ENCODE measurements at regions not wholly inside any gene's neighbourhood (a gene's known extent, or its start where the extent isn't known, plus 50 kb on each side); places are given as distances from the start of the nearest gene placed in this dataset.
A peak's percentile ranks its signal among the peaks of the same experiment; 100 is the strongest.

DNA sequence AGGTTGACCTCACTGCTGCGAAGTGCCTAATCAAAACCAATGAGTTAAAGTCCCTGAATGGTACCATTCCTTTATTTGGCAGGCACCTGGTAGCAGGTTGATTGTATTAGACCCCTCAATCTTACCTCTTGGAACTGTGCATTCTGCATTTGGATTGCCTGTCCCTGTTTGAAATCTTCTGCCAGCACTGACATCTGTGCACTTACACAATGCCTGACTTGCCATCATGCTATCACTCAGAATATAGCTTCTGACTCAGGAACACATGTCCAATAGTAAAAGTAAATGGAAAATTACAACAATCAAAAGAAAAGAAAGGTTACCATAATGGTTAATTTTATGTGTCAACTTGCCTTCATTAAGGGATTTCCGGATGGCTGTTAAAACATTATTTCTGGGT is 366.0 kb upstream of the PDGFD start:
- DNase-seq (ENCODE audit: low spot score), result no peak

DNA sequence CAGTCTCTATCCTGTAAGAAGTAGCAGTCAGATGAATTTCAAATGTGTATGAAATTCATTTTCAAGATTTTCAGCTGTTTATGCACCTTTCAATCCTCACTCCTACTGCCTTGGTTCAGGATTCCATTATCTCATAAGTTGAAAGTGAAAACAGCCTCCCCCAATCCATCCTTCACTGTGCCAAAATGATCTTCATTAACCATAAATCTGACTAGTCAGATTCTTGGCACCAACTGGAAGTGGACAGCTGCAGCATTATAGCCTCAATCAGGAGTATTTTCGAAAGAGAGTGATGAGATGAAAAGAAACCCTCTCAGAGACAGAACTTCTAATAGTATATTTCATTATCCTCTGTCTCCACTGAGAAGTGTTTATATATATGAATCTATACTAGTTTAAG is 365.3 kb upstream of the PDGFD start:
- no peak for DNase-seq (ENCODE audit: low spot score)

DNA sequence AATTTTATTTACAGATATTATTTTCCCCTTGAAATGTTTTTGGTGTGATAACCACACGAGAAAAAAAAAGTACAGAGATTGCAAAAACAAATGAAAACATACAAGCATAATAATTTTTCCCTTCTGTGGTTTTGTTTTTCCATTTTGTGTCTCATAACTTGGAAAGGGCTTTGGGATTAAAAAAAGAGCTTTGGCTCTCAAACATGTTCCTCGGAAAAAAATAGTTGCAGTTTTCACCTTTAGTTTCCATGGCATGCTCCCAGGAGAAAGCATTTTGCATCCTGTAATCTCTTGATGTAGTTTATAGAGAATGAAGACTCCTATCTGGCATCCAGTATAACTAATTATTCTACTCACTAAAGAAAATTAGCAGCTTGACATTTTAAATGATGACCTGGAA is 362.1 kb upstream of the PDGFD start:
- DNase-seq (ENCODE audit: low spot score), result no peak

DNA sequence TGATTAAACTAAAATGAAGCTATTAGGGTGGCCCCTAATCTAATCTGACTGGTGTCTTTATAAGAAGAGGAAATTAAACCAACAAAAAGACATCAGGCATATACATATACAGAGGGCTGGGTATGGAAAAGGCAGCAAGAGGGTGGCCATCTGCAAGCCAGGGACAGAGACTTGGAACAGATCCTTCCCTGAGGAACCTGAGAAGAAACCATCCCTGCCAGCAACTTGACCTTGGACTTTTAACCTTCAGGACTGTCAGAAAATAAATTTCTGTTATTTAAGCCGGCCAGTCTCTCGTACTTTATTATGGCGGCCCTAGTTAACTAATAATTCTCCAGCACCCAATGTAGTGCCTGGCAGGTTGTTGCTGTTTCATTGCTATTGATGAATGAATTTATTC is 361.5 kb upstream of the PDGFD start:
- DNase-seq (ENCODE audit: low spot score), result no peak

DNA sequence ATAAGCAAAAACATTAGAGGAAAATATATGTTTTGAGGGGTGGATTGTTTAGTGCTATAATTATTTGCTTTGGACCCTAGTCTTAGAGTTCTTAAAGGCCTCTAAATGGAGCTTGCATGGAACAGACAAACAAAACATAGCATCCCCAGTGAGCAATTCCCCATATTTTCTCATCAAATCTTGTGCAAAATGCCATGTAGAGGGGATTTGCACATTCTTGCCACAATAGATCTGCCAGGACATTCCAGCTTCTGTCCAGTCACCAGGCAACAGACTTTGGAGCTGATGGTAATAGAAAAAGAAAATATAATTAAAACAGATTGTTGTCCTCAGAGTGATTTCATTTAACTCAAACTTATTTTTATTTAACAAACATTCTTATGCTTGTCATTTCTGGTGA is 360.3 kb upstream of the PDGFD start:
- no peak for DNase-seq (ENCODE audit: low spot score)

DNA sequence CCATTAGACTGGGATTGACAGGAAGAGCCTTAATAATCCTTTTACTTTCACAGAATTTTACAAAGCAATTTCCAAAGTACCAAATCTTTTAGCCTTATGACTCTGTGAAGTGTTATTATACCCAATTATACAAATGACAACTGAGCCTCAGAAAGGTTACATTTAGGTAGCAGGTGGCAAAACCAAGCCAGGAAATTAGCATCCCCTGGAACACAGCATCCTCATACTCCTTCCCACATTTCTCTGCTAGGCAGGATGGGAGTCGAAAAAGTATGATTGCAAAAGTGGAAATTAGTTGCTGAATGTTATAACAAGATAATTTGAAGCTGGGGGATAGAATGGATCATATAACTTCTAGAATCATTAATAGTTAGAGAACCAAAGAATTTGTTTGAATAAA is 359.7 kb upstream of the PDGFD start:
- DNase-seq (ENCODE audit: low spot score), result no peak

DNA sequence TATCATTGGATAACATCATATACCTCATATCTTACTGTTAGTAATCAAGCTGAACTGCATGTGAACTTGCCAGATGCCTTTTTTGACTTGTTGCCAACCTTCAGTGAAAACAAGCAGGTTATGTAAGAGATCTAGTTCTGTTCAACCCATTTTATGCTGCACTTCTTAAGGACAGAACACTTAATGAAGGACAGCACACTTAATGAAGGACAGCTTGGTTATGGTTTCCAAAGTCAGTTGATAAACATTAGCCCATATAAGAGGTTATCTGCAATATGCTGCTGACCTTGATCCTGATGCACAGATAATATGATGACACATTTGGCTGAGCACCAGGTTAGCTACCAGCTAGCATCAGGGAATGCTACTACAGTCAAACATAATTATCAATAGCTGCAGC is 358.7 kb upstream of the PDGFD start:
- DNase-seq (ENCODE audit: low spot score), result no peak

DNA sequence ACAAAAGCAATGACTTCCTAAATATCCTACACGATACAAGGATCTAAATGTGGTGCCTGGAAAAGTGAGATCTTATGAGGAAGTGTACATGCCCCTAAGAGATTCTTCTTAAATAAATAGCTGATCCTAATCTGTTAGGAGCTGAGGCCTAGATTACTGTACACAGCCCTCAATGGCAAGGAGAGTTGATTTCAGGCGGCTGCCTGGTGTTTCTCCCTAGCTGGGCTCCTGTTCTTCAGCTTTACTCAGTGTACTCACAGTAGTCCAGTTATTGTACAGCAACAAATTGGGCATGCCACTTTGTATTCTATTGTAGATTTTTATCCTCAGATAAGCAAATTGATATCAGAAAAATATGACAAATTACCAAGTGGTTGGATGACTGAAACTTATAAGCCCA is 358.2 kb upstream of the PDGFD start:
- no peak for DNase-seq (ENCODE audit: low spot score)

DNA sequence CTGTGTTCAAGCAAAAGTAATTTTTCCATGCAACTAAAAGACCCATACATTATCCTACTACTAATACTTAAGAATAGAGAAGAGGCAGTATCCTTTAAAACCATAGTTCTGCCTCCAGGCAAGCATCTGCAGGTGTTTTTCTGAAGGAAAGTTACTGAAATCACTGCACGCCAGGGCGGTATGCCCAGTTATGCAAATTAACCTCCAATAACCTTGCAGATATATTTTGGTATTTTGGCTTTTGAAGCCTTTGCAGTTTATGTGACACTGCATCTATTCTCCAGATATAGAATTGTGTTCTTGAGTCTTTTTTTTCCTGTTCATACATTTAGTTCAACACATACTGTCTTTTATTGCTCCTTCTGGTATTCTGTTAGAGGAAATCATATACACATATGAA is 346.2 kb upstream of the PDGFD start:
- no peak for DNase-seq (ENCODE audit: low spot score)

DNA sequence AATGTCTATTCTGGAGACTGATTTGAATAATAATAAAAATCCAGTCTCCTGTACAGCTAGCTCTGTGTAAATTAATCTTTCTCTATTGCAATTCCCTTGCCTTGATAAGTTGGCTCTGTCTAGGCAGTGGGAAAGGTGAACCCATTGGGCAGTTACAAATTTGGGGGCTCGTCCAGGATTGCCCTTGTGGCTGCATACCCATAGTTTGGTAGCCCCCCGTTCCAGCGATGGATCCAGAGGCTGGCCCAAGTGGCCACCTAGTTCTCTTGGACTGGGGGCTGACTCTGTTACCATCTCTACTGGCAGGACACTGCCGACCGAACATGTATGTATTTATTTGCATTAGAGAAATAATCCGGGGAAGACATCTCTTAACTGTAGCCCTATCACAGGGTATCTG is 326.2 kb upstream of the PDGFD start:
- DNase-seq (ENCODE audit: low spot score), result no peak

DNA sequence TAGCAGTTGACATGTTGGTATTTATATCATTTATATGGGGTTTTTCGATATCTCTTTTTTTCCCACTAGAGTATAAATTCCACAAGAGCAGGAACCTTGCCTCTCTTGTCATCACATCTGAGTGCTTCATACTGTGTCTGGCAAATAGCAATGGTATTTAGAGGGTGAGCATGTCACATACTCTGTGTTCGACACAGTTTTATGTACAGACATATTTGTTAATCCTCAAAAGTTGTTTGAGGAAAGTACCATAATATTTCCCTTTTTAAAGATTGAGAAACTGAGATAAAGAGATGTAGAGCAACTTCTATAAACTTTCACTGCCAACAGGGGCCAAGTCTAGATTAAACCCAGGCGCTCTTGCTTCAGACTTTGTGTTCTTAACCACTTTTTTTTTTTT is 324.6 kb upstream of the PDGFD start:
- no peak for DNase-seq (ENCODE audit: low spot score)

DNA sequence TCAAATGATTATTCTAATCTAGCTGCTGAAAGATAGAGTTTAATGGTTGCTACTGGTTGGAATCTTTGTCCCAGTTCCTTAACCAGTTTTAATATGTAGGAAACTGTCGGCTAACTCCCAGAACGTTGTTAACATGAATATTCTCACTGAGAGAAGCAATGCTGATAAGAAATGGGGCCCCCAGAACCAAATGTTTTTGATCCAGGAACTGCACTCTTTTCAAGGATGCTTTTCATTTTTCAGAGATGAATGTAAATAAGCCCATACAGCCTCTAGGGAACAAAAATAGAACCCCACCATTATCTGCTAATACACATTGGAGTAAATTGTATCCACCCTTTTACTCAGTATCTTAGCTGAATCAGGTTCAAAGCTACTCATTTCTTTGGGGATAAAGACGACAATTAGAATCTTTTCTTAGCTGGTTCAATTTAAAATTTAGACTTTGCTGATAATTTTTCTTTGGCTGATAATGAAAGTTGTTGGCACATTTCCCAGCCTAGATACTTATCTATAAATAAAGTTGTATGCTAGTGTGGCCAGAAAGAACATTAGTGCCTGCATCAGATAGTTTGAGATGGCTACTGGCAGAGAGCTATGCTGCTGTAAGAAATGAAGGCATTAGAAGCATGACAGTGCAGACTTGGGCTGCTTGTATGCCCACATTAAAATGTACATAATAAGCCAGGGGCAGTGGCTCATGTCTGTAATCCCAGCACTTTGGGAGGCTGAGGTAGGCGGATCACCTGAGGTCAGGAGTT is 323.3 kb upstream of the PDGFD start:
- DNase-seq (ENCODE audit: low spot score), result no peak

DNA sequence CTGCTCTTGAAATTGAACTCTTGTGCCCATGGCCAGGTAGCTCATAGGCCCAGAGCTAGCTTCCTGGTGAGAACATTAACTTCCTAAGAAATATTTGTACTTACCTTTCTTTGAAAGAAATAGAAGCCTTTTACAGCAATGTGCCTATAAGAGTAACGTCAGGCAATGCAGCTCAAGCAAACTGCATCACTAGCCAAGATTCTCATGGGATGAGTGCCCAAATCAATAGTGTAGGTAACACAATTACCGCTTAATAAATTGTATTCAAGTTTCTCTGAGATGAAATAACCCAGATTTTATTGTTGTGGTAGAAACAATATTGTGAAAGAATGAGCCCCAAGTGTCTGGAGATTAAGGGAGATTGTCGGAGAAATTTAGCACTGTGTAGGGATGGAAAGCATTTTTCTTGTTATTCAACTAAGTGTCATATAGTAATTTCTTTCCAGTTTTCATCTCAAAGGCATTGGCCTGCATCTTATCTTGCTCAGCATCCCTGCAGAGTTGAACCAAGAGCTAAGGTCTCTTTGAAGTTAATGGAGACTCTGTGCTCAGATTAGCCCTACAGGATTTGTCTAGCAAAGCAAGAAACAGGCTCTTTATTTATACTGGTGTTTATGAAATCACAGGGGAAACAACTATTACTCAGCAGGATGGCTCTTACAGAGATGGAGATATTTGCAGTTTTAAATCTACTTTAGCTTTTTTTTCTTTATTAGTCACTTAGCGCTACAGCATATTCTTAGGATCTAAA is 321.0 kb upstream of the PDGFD start:
- no peak for DNase-seq (ENCODE audit: low spot score)

DNA sequence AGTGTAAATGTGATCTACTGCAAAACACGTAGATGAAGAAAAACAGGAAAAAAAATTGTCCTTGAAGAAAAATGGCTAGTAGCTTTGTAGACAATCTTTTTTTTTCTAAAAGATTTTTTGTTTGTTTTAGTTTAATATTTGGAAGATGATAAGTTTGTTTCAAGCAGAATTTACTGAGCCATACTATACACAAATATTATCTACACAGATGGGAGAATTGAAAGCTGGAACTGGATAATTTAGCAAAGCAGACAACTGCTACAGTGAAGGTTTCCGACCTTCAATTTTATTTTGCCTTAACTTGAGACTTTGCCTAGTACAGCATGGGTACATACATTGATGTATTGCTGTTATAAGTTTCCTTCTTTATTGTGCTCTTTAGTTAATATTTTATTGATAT is 313.0 kb upstream of the PDGFD start:
- DNase-seq (ENCODE audit: low spot score), result no peak

DNA sequence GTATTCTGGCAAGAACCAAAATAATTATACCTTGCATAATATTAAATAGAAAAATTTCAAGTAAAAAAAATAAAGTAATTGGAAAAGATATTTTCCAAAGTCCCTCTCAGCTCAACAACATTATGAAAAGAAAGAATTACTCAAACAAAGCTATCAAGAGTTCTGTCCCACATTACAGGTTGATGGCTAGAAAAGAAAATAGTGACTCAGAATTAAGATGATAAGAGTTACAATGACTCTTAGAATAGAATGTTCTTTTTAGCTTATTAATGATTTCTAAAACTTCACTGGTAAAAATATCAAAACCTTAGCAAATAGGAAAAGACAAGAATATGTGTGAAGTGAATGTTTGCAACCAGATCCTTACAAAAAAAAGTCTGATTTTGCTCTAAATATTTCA is 312.5 kb upstream of the PDGFD start:
- DNase-seq (ENCODE audit: low spot score), result no peak

DNA sequence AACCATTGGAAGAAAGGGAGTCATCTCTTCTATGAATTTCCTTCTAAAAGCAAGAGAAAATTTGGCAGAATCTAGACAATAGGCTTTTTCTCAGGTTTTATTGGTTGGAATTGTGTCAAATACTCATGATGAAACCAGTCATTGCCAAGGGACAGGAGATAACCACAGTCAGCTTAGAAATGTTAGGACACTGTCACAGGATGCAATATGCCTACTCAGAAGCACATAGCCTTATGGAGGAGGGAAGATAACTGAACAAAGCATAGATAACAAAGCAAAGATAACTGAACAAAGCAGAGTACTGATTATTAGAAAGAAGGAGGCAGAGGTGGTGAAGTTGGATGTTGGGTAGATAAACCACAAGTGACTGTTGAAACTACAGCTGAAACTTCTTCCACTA is 303.5 kb upstream of the PDGFD start:
- DNase-seq (ENCODE audit: low spot score), result no peak

DNA sequence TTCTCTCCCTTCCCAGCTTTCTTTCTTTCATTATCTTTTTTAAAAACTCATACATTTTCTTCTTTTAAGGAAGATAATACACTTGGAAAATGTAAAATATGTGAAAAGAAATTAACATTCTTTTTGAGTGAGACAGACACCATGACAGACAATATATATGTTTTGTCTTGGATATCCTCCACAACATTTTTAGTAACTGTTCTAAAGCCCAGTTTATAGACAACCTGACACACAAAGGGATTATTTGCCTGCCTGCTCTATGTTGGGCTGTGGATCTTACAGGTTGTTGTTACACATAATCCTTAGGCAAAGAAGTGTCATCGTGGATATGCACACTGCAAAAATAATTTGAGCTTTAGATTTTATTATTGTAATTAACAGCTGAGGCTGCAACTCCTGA is 301.4 kb upstream of the PDGFD start:
- no peak for DNase-seq (ENCODE audit: low spot score)

DNA sequence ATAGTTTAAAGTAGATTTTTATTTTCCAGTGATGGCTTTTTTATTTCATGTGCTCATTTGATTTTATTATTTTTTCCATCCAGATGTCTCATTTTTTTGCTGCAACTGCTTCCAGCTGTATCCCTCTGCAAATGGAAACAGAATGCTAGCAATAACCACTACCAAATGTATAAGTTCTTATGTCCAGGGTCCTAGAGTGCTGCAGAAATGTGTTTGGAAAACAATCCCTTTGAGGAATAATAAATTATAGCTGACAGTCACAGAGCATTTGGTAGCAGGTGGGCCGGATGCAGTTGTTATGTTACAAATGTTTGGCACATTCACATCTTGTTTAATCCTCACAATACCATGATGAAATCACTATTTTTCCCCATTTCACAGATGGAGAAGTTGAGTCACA is 300.7 kb upstream of the PDGFD start:
- DNase-seq (ENCODE audit: low spot score), result no peak

DNA sequence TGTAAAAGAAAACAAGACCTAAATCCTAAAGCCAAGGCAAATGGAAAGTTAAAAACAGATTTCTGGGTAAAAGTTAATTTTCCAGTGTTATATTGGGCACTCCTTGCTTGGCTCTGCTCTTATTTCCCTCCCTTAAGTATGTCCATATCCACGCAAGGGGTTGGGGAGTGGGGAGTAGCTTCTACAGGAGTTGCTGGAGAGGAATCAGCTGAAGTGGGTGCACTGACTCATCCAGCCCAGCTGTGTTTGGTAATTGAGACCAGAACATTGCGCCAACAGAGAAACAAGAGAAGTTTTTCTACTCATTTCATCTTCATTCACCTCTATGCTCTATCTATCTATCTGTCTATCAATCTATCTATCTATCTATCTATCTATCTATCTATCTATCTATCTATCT is 298.4 kb upstream of the PDGFD start:
- peak; percentile 12 for DNase-seq (ENCODE audit: low spot score)

DNA sequence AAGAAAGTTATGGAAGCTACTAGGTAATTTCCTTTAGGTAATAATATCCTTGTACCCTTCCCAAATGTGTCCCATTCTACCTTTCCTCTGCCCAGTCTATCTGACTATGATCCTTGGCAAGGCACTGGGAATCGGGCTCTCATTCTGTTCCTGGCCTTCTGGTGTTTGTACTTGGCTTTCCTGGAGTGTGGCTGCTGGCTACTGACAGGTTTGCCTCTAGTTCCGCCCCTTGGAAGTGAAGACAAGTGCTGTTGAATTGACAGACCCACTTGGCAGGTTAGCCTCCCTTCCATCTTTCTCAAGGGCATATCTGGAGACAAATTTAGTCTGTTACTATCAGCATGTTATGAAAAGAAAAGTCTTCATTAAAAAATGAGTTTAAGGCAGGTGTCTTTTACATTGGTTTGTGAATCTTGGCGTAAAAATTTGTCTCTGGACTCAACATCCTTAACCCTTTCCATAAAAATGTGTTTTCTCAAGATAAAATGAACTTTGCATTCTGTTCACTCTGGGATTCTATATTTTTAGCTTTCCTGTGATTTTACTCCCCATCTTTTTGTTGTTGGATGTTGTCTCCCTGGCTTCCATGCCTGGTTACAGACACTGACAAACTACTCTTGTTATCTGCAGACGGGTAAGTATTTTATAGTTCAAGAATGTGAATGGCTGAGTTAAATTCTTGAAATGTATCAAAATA is 287.4 kb upstream of the PDGFD start:
- no peak for DNase-seq (ENCODE audit: low spot score)

DNA sequence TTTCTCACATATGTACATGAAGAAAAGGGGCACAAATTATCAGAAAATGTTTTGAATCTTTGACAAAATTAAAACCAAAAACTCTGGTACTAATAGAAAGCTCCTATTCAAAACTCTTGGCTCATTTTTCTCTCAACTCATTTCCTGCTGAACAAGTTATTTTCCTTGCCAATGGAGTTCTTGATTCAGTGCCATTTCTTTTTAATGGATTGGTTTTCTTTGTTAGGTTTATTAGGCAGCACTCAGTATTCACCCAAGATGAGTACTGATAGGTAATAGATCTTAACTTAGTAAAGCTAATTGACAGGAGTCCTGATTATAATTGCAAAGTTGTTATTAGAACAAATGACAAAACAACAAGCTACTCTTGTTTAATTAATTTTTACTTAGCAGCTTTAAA is 279.4 kb upstream of the PDGFD start:
- no peak for DNase-seq (ENCODE audit: low spot score)

DNA sequence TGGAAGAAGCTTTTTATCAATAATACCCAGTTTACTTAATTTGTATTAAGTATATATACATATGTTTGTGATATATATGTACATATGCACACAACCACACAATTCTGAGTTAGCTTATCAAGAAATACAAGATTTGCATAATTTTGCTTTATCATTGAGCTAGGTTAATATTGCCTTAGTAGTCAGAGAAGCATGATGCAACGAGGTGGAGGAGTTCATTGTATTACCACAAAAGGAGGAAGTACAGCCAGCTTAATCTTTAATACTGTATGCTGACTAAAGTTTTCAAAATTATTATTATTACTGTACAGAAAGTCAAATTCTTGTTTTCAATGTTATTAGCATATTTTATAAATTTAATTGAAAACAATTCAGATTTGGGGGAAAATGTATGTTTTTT is 278.4 kb upstream of the PDGFD start:
- DNase-seq (ENCODE audit: low spot score), result no peak

DNA sequence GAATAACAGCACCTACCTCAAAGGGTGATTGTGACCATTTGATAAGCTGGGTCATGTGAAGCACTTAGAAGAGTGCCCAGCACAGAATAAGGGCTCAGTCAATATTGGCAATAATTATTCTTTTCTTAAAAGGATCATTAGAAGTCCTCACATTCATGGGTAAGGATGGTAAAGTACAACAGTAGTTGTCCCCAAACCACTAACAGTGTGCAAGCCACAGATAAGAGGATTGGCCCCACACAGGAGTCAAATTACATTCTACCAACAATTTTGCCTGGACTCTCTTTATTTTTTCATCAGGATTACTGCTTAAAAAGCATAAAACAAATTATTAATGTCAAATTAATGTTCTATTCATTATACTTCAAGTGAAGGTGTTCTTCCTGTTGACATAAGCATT is 271.5 kb upstream of the PDGFD start:
- DNase-seq (ENCODE audit: low spot score), result no peak
